Stimulated activated CD4-positive, alpha-beta T cell treated with anti-CD3 and anti-CD28 coated beads, Interleukin-15, amount 100 ng/mL, for 1 hour (primary cell): ENCODE measurements at regions not wholly inside any gene's neighbourhood (a gene's known extent, or its start where the extent isn't known, plus 50 kb on each side); places are given as distances from the start of the nearest gene placed in this dataset.
"Not testable (repeated sequence)": the region's sequence is repeated elsewhere in the genome, so short reads cannot be mapped to it uniquely, and the experiment has no call there.

ENCODE experiments used
- DNase-seq, 2 donors: peaks; one replicate each; pipeline ENCODE4 v3.0.0-alpha.2; 2020; ENCODE audit warnings: low read depth in 1 of 2, low spot score in 1 of 2

GRCh38 chr1:193890935-193891334, 704.5 kb upstream of the B3GALT2 start:
- no peak for DNase-seq

GRCh38 chr1:193884848-193885558, 698.6 kb upstream of the B3GALT2 start:
- DNase-seq: no peak

GRCh38 chr1:193877920-193878319, 691.5 kb upstream of the B3GALT2 start:
- not testable (repeated sequence) for DNase-seq

- DNase-seq: no peak
Measured at GRCh38 chr1:193868425-193868824, 682.0 kb upstream of the B3GALT2 start.

GRCh38 chr1:193856261-193856660, 669.8 kb upstream of the B3GALT2 start:
- DNase-seq: no peak

- DNase-seq: no peak
Measured at GRCh38 chr1:193850745-193851144, 664.3 kb upstream of the B3GALT2 start.

GRCh38 chr1:193846876-193847604, 660.6 kb upstream of the B3GALT2 start:
- no peak for DNase-seq

- no peak for DNase-seq
Measured at GRCh38 chr1:193846411-193846810, 660.0 kb upstream of the B3GALT2 start.

GRCh38 chr1:193841857-193842256, 655.4 kb upstream of the B3GALT2 start:
- no peak for DNase-seq

- no peak for DNase-seq
Measured at GRCh38 chr1:193831465-193831864, 645.1 kb upstream of the B3GALT2 start.

GRCh38 chr1:193827516-193827915, 641.1 kb upstream of the B3GALT2 start:
- DNase-seq: no peak

GRCh38 chr1:193819376-193819775, 633.0 kb upstream of the B3GALT2 start:
- no peak for DNase-seq

GRCh38 chr1:193807208-193807607, 620.8 kb upstream of the B3GALT2 start:
- DNase-seq: no peak

- DNase-seq: no peak
Measured at GRCh38 chr1:193806079-193807048, 620.0 kb upstream of the B3GALT2 start.

- DNase-seq: no peak
Measured at GRCh38 chr1:193799948-193800690, 613.7 kb upstream of the B3GALT2 start.

GRCh38 chr1:193799371-193799770, 613.0 kb upstream of the B3GALT2 start:
- DNase-seq: no peak

- DNase-seq: no peak
Measured at GRCh38 chr1:193794239-193794638, 607.8 kb upstream of the B3GALT2 start.

GRCh38 chr1:193791746-193792145, 605.3 kb upstream of the B3GALT2 start:
- DNase-seq: no peak

- no peak for DNase-seq
Measured at GRCh38 chr1:193787061-193787460, 600.6 kb upstream of the B3GALT2 start.

GRCh38 chr1:193785850-193786420, 599.5 kb upstream of the B3GALT2 start:
- DNase-seq: no peak
